Neuronal stem cell (in vitro differentiated cells): ENCODE measurements at regions not wholly inside any gene's neighbourhood (a gene's known extent, or its start where the extent isn't known, plus 50 kb on each side); places are given as distances from the start of the nearest gene placed in this dataset.

Source experiments
- DNase-seq: peaks from one replicate; pipeline ENCODE4 v3.0.0-alpha.2; 2013; ENCODE audit warnings: low spot score
- H2AFZ ChIP-seq: one replicate; pipeline ENCODE4 v1.6.1; 2013; ENCODE audit warnings: mild to moderate bottlenecking, low read length, inconsistent platforms
- H2AK5ac ChIP-seq: 2 replicates; pipeline ENCODE4 v1.6.1; 2013; ENCODE audit warnings: low read depth, mild to moderate bottlenecking, inconsistent platforms, low read length, moderate library complexity, mixed read lengths
- H2BK120ac ChIP-seq: 2 replicates; pipeline ENCODE4 v1.6.1; 2013; ENCODE audit warnings: low read depth, mild to moderate bottlenecking, inconsistent platforms, low read length, moderate library complexity, mixed read lengths
- H2BK12ac ChIP-seq: one replicate; pipeline ENCODE4 v1.6.1; 2013; ENCODE audit warnings: low read length, inconsistent platforms
- H2BK15ac ChIP-seq: 2 replicates; pipeline ENCODE4 v1.6.1; 2013; ENCODE audit warnings: mild to moderate bottlenecking, low read length, inconsistent platforms, mixed read lengths
- H2BK5ac ChIP-seq: one replicate; pipeline ENCODE4 v1.6.1; 2013; ENCODE audit warnings: inconsistent platforms, mild to moderate bottlenecking, low read length, moderate library complexity
- H3K14ac ChIP-seq: one replicate; pipeline ENCODE4 v1.6.1; 2013; ENCODE audit warnings: low read length, inconsistent platforms
- H3K18ac ChIP-seq: 2 replicates; pipeline ENCODE4 v1.6.1; 2013; ENCODE audit warnings: low read length, inconsistent platforms
- H3K23ac ChIP-seq: 2 replicates; pipeline ENCODE4 v1.6.1; 2013; ENCODE audit warnings: low read depth, mild to moderate bottlenecking, mixed read lengths, low read length, inconsistent platforms; ENCODE audit not compliant: poor library complexity
- H3K27ac ChIP-seq: replicated peaks from 3 replicates; pipeline ENCODE4 v1.5.1; 2013; ENCODE audit warnings: low read length, inconsistent platforms
- H3K27me3 ChIP-seq, 3 experiments: 2 replicates each; pipeline ENCODE4 v1.6.1; 2013; ENCODE audit warnings: low read length in 3 of 3, mild to moderate bottlenecking in 2 of 3, inconsistent platforms in 1 of 3, low read depth in 1 of 3, mixed read lengths in 1 of 3, moderate library complexity in 1 of 3; ENCODE audit not compliant: control insufficient read depth in 3 of 3, insufficient read depth in 3 of 3
- H3K36me3 ChIP-seq, 2 donors: replicated peaks in 1 of 2; 2 replicates each; pipeline ENCODE4 v1.6.1; 2013; ENCODE audit warnings: low read length in 2 of 2; ENCODE audit not compliant: control insufficient read depth in 2 of 2, insufficient read depth in 2 of 2
- H3K4ac ChIP-seq: 2 replicates; pipeline ENCODE4 v1.6.1; 2013; ENCODE audit warnings: inconsistent platforms, mild to moderate bottlenecking, low read length, moderate library complexity
- H3K4me1 ChIP-seq, 2 donors: 1 replicate in 1 of 2; 2 replicates in 1 of 2; pipeline ENCODE4 v1.6.1; 2013; ENCODE audit warnings: low read length in 2 of 2, low read depth in 1 of 2; ENCODE audit not compliant: control insufficient read depth in 2 of 2, insufficient read depth in 1 of 2
- H3K4me2 ChIP-seq: one replicate; pipeline ENCODE4 v1.6.1; 2013; ENCODE audit warnings: mild to moderate bottlenecking, low read length, inconsistent platforms; ENCODE audit not compliant: insufficient read depth, poor library complexity, severe bottlenecking
- H3K4me3 ChIP-seq, 2 donors: 2 replicates each; pipeline ENCODE4 v1.5.1; 2013; ENCODE audit warnings: low read length in 2 of 2, mild to moderate bottlenecking in 2 of 2, inconsistent platforms in 1 of 2, moderate library complexity in 1 of 2
- H3K79me1 ChIP-seq: one replicate; pipeline ENCODE4 v1.6.1; 2013; ENCODE audit warnings: low read depth, mild to moderate bottlenecking, inconsistent platforms, low read length, moderate library complexity
- H3K9ac ChIP-seq: one replicate; pipeline ENCODE4 v1.6.1; 2013; ENCODE audit warnings: mild to moderate bottlenecking, low read depth, low read length, inconsistent platforms; ENCODE audit not compliant: poor library complexity
- H3K9me3 ChIP-seq, 2 donors: replicated peaks in 1 of 2; 2 replicates each; pipeline versions ENCODE3 to v1.6.1; 2013; ENCODE audit warnings: low read length in 2 of 2, mild to moderate bottlenecking in 2 of 2, inconsistent platforms in 1 of 2, low read depth in 1 of 2, mixed read lengths in 1 of 2, moderate library complexity in 1 of 2; ENCODE audit not compliant: control insufficient read depth in 2 of 2, insufficient read depth in 1 of 2
- H4K8ac ChIP-seq: one replicate; pipeline ENCODE4 v1.6.1; 2013; ENCODE audit warnings: low read depth, mild to moderate bottlenecking, inconsistent platforms, low read length, moderate library complexity
- H4K91ac ChIP-seq: one replicate; pipeline ENCODE4 v1.6.1; 2013; ENCODE audit warnings: low read length, low read depth, mild to moderate bottlenecking, inconsistent platforms; ENCODE audit not compliant: poor library complexity
- WGBS, 2 donors: extraction: QIAGEN DNeasy Blood & Tissue Kit; methylation state at CpG; one replicate each; pipeline ENCODE4 v1.1.7; 2013; ENCODE audit warnings: missing lambda C conversion rate in 2 of 2, mixed read lengths in 1 of 2; ENCODE audit not compliant: insufficient read length in 2 of 2, insufficient replicate concordance in 1 of 2; ENCODE audit errors: extremely low coverage in 2 of 2; 5-methylcytosine and 5-hydroxymethylcytosine counted together

DNA sequence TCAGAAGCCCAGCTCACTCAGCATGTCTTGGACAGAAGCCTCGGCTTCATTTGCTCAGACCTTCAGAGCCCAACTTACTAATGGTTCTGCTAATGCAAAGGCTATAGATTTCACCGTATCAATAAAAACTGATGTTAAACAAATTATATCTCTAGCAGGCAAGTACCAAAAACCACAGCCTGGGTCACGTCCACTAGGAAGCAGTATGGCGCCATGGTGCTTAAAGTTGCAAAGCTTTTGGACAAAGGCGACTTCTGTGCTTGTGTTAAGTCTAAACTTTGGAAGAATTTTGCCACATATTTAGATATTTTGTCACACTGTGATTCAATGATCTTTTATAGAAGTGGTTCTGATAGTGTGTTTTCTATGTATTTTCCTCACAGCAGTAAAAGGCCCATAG, 276.8 kb upstream of the PARD3B start:
- Histone ChIP-seq H3K27me3 (no peaks in the 10 kb centered on the region), H3K18ac (no peak overlapping the region), H3K79me1 (no peaks in the 10 kb centered on the region), H3K4me1 (peaks cover 10 to 26% of the 10 kb centered on the region in 2 donors), H4K8ac (no peak overlapping the region), H3K27ac (no peak overlapping the region), H2BK15ac (no peak overlapping the region), H3K4me3 (no peak overlapping the region), H3K14ac (no peak overlapping the region), H4K91ac (no peak overlapping the region), H2AK5ac (no peak overlapping the region), H2BK5ac (no peak overlapping the region), H3K4ac (no peak overlapping the region), H3K9me3 (peaks cover 0 to 16% of the 10 kb centered on the region in 2 donors), H3K23ac (no peak overlapping the region), H2BK120ac (no peak overlapping the region), H3K9ac (no peak overlapping the region), H3K4me2 (no peak overlapping the region), H3K36me3 (no peaks in the 10 kb centered on the region), H2AFZ (no peak overlapping the region), H2BK12ac (no peak overlapping the region)
- no CpG with 5 or more reads among the region's 5 CpGs for WGBS, 2 donors
- DNase-seq: no peak

- no peak overlapping the region for H4K8ac ChIP-seq
- H2BK120ac ChIP-seq: no peak overlapping the region
- no CpG with 5 or more reads among the region's 3 CpGs for WGBS, 2 donors
- no peak overlapping the region for H3K27ac ChIP-seq
- no peak overlapping the region for H2BK12ac ChIP-seq
- H2AK5ac ChIP-seq: no peak overlapping the region
- H2BK15ac ChIP-seq: no peak overlapping the region
- peaks cover 10 to 22% of the 10 kb centered on the region in 2 donors for H3K4me1 ChIP-seq
- no peak overlapping the region for H3K4me2 ChIP-seq
- H2BK5ac ChIP-seq: no peak overlapping the region
- no peak overlapping the region for H3K18ac ChIP-seq
- H2AFZ ChIP-seq: no peak overlapping the region
- H3K4ac ChIP-seq: no peak overlapping the region
- H3K79me1 ChIP-seq: no peaks in the 10 kb centered on the region
- no peak overlapping the region for H3K14ac ChIP-seq
- H3K4me3 ChIP-seq: no peak overlapping the region
- H3K36me3 ChIP-seq: no peaks in the 10 kb centered on the region
- peaks cover 0 to 16% of the 10 kb centered on the region in 2 donors for H3K9me3 ChIP-seq
- H3K27me3 ChIP-seq: no peaks in the 10 kb centered on the region
- no peak for DNase-seq
- H4K91ac ChIP-seq: no peak overlapping the region
- H3K23ac ChIP-seq: no peak overlapping the region
- no peak overlapping the region for H3K9ac ChIP-seq
Observed at GRCh38 chr2:204268971-204269370, 276.3 kb upstream of the PARD3B start.

DNA sequence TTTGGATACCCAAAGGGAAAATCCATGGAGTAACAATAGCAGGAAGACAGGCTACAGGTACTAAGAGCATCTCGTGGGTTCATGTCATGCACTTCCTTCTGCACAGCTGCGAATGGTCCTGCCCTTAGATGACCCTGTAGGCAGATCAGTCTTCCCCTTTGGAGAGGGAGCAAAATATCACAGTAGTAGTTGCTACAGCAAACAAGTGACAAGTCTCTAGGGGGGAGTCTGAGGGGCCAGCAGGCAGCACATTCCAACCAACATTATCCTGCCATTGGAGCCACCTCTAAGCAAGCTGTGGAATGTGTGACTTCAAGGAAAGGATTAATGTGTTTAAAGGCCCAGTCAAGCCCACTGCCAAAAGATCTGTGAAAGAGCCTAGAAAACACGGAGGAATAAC, 273.2 kb upstream of the PARD3B start:
- no peak overlapping the region for H3K18ac ChIP-seq
- H2BK5ac ChIP-seq: no peak overlapping the region
- no peak overlapping the region for H3K4me3 ChIP-seq
- no peak overlapping the region for H3K4ac ChIP-seq
- peaks cover 0 to 9% of the 10 kb centered on the region in 2 donors for H3K4me1 ChIP-seq
- no peaks in the 10 kb centered on the region for H3K36me3 ChIP-seq
- no peak overlapping the region for H3K14ac ChIP-seq
- no peaks in the 10 kb centered on the region for H3K79me1 ChIP-seq
- no peak overlapping the region for H4K91ac ChIP-seq
- H3K27me3 ChIP-seq: peaks cover 0 to 2% (median 0%) of the 10 kb centered on the region in 3 experiments
- no peak overlapping the region for H2BK15ac ChIP-seq
- H3K27ac ChIP-seq: no peak overlapping the region
- H3K9ac ChIP-seq: no peak overlapping the region
- H2AK5ac ChIP-seq: no peak overlapping the region
- H4K8ac ChIP-seq: no peak overlapping the region
- no peak for DNase-seq
- H2BK12ac ChIP-seq: no peak overlapping the region
- no peak overlapping the region for H3K4me2 ChIP-seq
- peaks cover 0 to 16% of the 10 kb centered on the region in 2 donors for H3K9me3 ChIP-seq
- H3K23ac ChIP-seq: no peak overlapping the region
- H2AFZ ChIP-seq: no peak overlapping the region
- no CpG with 5 or more reads among the region's 3 CpGs for WGBS, 2 donors
- no peak overlapping the region for H2BK120ac ChIP-seq

DNA sequence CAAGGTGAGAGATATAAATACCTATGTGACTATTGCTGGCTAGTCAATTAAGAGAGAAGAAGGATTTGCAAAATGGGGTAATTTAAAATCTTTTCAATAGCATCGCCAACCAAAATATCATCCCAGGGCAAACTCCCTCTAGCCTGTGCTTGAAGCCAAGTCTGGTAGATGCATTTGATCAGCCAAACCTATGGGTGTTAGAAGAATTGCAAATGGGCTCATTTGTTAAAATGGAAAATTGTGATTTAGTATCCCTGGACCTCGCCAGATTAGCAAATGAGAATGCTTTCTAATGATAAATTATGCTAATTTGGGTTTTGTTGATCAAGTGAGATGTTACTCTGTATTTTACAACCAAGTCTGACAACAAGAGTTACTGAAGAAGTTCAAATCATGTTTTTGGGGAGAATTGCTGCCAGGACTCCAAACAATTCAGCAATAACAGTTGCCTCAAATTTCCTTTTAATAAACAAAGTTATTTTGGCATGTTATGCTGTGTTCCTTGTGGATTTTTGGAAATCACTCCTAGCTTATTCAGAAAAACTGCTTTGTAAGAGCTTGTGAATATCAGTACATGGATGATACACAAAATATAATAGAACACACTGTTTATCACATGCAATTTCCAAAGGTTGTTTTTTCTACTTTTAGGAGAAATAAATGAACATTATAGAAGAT, 272.5 kb upstream of the PARD3B start:
- no peak overlapping the region for H3K18ac ChIP-seq
- no peak overlapping the region for H2BK15ac ChIP-seq
- no peak overlapping the region for H2BK5ac ChIP-seq
- H3K23ac ChIP-seq: no peak overlapping the region
- peaks cover 0 to 2% (median 0%) of the 10 kb centered on the region in 3 experiments for H3K27me3 ChIP-seq
- no peaks in the 10 kb centered on the region for H3K36me3 ChIP-seq
- no peaks in the 10 kb centered on the region for H3K79me1 ChIP-seq
- no peak overlapping the region for H2BK120ac ChIP-seq
- no peak overlapping the region for H2AK5ac ChIP-seq
- no peak overlapping the region for H2AFZ ChIP-seq
- no peak overlapping the region for H3K4me3 ChIP-seq
- no peak overlapping the region for H3K27ac ChIP-seq
- DNase-seq: no peak
- H3K4ac ChIP-seq: no peak overlapping the region
- no peak overlapping the region for H3K14ac ChIP-seq
- H2BK12ac ChIP-seq: no peak overlapping the region
- no peak overlapping the region for H3K4me2 ChIP-seq
- WGBS, 2 donors: no CpG with 5 or more reads among the region's 2 CpGs
- no peak overlapping the region for H4K91ac ChIP-seq
- peaks cover 0 to 16% of the 10 kb centered on the region in 2 donors for H3K9me3 ChIP-seq
- H3K9ac ChIP-seq: no peak overlapping the region
- peaks cover 0 to 9% of the 10 kb centered on the region in 2 donors for H3K4me1 ChIP-seq
- H4K8ac ChIP-seq: no peak overlapping the region
